ENCODE measurements at regions not wholly inside any gene's neighbourhood (a gene's known extent, or its start where the extent isn't known, plus 50 kb on each side); places are given as distances from the start of the nearest gene placed in this dataset.

DNA sequence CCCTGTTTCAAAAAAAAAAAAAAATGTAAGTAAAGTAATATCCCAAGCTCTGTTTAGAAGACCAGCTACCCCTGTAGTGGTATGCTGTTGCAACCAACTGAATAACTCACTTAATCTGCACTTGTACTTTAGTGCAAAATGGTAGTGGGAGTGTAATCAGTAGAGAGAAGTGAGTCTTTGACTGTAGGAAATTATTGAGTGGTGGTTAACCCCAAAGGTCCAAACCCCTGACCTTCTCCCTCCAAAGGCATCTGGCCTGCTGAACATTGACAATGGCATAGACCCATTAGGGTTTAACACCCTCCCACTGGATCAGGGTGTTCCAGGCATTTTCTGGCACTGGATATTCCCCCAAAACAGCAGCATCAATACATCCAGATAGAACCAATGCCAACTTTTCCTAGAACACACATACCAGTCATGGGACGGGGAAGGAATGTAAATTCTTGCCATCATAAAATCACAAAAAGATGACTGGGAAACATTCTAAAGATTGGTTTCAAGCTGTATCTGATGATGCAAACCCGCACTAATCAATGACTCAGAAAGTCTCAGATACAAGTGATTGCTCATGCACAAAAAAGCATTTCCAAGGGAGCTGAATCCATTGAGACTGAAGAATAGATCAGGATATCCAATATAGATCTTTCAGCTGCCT, 110.3 kb downstream of the MRPL39 start:
- ATAC-seq: no peak
- TF ChIP-seq, protein P1, sequence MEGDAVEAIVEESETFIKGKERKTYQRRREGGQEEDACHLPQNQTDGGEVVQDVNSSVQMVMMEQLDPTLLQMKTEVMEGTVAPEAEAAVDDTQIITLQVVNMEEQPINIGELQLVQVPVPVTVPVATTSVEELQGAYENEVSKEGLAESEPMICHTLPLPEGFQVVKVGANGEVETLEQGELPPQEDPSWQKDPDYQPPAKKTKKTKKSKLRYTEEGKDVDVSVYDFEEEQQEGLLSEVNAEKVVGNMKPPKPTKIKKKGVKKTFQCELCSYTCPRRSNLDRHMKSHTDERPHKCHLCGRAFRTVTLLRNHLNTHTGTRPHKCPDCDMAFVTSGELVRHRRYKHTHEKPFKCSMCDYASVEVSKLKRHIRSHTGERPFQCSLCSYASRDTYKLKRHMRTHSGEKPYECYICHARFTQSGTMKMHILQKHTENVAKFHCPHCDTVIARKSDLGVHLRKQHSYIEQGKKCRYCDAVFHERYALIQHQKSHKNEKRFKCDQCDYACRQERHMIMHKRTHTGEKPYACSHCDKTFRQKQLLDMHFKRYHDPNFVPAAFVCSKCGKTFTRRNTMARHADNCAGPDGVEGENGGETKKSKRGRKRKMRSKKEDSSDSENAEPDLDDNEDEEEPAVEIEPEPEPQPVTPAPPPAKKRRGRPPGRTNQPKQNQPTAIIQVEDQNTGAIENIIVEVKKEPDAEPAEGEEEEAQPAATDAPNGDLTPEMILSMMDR (IDR thresholded peaks at IDR 0.05): no peak
- intact Hi-C loops (cut with DNase I): no loop called here

DNA sequence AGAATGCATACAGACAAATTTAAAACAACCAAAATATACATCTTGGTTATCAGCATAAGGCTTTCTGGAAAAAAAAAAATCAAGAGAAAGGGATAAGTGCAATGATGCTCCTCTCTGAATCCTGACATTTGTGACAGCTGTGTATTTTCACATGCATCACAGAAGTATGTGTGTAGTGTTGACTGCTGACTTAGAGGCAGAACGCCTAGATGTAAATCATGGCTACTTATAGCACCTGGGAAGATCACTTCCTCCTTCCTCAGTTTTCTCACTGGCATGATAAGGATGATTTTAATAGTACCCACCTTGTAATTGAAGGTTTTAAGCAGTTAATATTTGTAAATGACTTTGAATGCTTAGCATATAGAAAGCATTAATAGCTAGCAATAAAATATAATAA, 112.5 kb downstream of the MRPL39 start:
- H3K27me3 ChIP-seq: no peaks in the 10 kb centered on the region
- no peak for ATAC-seq
- intact Hi-C loops (cut with DNase I): no loop called here
- no peak overlapping the region for H3K27ac ChIP-seq
- H3K9me3 ChIP-seq: no peaks in the 10 kb centered on the region
- no peak overlapping the region for H3K4me3 ChIP-seq
- DNase-seq: no peak
- H3K36me3 ChIP-seq: no peaks in the 10 kb centered on the region
- TF ChIP-seq, protein P1 (IDR thresholded peaks at IDR 0.05): no peak
- no peaks in the 10 kb centered on the region for H3K4me1 ChIP-seq

More for the DNA sequence above, 110.3 kb downstream of the MRPL39 start:
- no peak overlapping the region for H3K27ac ChIP-seq
- no peaks in the 10 kb centered on the region for H3K4me1 ChIP-seq
- no peaks in the 10 kb centered on the region for H3K27me3 ChIP-seq
- no peak for DNase-seq
- H3K36me3 ChIP-seq: no peaks in the 10 kb centered on the region
- no peaks in the 10 kb centered on the region for H3K9me3 ChIP-seq
- no peak overlapping the region for H3K4me3 ChIP-seq

DNA sequence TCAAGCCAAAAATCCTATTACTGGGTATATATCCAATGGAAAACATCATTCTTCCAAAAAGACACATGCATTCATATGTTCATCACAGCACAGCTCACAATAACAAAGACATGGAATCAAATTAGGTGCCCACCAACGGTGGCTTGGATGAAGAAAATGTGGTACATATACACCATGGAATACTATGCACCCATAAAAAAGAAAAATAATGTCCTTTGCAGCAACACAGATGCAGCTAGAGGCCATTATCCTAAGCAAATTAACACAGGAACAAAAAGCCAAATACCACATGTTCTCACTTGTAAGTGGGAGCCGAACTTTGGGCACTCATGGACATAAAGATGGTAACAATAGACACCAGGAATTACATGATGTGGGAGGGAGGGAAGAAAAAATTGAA, 113.6 kb downstream of the MRPL39 start:
- TF ChIP-seq, protein P1 (IDR thresholded peaks at IDR 0.05): no peak
- Histone ChIP-seq H3K27ac (no peak overlapping the region), H3K36me3 (no peaks in the 10 kb centered on the region), H3K4me3 (no peak overlapping the region), H3K9me3 (no peaks in the 10 kb centered on the region), H3K27me3 (no peaks in the 10 kb centered on the region), H3K4me1 (no peaks in the 10 kb centered on the region)
- no peak for ATAC-seq
- no peak for DNase-seq
- intact Hi-C loops (cut with DNase I): no loop called here

DNA sequence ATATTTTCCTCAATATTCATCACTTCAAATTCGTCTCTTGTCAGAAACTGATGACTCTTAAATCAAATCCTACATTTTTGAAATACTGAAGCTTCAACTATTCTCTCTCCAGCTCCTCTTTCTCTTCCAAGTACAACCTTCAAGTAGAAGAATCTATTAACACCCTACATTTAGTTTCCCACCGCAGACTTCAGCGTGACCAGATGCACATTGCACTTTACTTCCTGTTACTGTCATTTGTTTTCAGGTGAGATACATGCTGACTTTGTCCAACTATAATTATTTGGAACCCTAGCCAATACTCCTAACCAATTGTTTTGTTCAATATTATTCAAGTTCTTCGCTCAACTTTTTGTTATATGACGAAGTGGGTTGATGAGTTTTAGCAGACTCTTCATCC, 116.0 kb downstream of the MRPL39 start:
- Histone ChIP-seq H3K27ac (no peak overlapping the region), H3K4me1 (no peaks in the 10 kb centered on the region), H3K27me3 (no peaks in the 10 kb centered on the region), H3K4me3 (no peak overlapping the region), H3K9me3 (no peaks in the 10 kb centered on the region), H3K36me3 (no peaks in the 10 kb centered on the region)
- ATAC-seq (no peak), DNase-seq (no peak)
- TF ChIP-seq, protein P1 (IDR thresholded peaks at IDR 0.05): no peak
- intact Hi-C loops (cut with DNase I): no loop called here

DNA sequence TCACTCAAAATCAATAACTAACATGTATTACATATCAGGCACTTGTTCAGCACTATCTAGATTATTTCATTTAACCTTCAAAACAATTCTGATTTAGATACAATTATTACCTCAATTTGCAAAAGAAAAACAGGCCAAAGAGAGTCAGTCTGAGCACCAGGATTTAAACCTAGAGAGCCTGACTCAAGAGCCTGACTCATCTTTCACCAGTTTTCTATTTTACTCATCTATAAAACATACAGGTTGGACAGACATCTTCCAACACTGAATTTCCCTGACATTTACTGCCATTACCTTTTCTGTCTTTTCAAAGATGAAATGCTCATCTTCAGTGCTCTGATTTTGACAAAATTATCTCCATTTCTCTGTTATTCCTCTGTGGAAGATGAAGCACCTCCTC, 116.5 kb downstream of the MRPL39 start:
- no peak overlapping the region for H3K4me3 ChIP-seq
- no peak overlapping the region for H3K27ac ChIP-seq
- ATAC-seq: no peak
- TF ChIP-seq, protein P1 (IDR thresholded peaks at IDR 0.05): no peak
- H3K36me3 ChIP-seq: no peaks in the 10 kb centered on the region
- H3K4me1 ChIP-seq: no peaks in the 10 kb centered on the region
- DNase-seq: no peak
- no peaks in the 10 kb centered on the region for H3K27me3 ChIP-seq
- intact Hi-C loops (cut with DNase I): no loop called here
- H3K9me3 ChIP-seq: no peaks in the 10 kb centered on the region

DNA sequence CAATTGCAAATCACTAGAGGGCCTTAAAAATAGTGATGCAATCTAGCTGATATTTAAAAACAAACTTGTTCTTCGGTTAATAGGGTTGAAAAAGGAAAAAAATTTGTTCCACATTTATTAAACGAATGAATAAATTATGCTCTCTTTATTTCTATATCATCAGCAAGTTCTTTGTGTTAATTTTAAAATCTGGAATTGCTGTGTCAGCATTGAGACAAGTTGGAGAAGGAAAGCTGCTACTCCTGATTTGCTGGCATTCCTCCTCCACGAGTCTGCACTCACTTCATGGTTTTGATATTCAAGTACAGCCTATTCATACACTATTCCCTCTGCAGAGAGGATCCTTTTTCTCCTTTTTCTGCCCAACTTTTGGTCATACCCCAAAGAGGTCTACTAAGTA, 117.6 kb downstream of the MRPL39 start:
- intact Hi-C loops (cut with DNase I): no loop called here
- no peaks in the 10 kb centered on the region for H3K4me1 ChIP-seq
- no peak for ATAC-seq
- no peak overlapping the region for H3K27ac ChIP-seq
- no peaks in the 10 kb centered on the region for H3K27me3 ChIP-seq
- DNase-seq: no peak
- no peak overlapping the region for H3K4me3 ChIP-seq
- no peaks in the 10 kb centered on the region for H3K36me3 ChIP-seq
- no peaks in the 10 kb centered on the region for H3K9me3 ChIP-seq
- TF ChIP-seq, protein P1 (IDR thresholded peaks at IDR 0.05): no peak
